GM12892 (cell line): ENCODE measurements at regions not wholly inside any gene's neighbourhood (a gene's known extent, or its start where the extent isn't known, plus 50 kb on each side); places are given as distances from the start of the nearest gene placed in this dataset.

Source experiments
- POLR2A ChIP-seq: IDR thresholded peaks from 2 replicates; pipeline ENCODE4 v1.6.1; 2011; ENCODE audit warnings: low read depth, low read length, control low read depth
- POLR2AphosphoS5 ChIP-seq: IDR thresholded peaks from 2 replicates; pipeline ENCODE4 v1.6.1; 2011; ENCODE audit warnings: low read depth, low read length, control low read depth
- TAF1 ChIP-seq: IDR thresholded peaks from 2 replicates; pipeline ENCODE4 v1.6.1; 2011; ENCODE audit warnings: low read depth, mild to moderate bottlenecking, control low read depth, low read length, borderline replicate concordance

DNA sequence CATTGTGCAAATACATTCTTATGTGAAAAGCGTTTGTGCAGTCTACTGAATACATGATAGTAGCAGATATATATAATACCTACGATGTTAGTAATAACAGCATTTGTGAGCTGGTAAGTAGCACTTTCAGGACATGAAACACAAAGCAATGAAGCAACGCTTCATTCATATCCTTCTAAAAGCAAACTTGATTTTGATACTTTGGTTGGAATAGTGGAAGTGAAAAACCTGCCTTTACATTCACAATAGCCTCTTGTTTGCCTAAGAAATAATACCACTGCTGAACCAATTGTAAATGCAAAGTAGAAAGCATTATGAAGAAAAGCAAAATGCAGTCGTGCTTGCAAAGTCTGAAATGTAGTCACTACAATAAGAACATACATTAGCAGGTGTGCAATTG lies 926.3 kb downstream of the FSTL5 start:
- TF ChIP-seq POLR2A (no peak), POLR2AphosphoS5 (no peak), TAF1 (no peak)
